GM21515 (cell line): ENCODE measurements at regions not wholly inside any gene's neighbourhood (a gene's known extent, or its start where the extent isn't known, plus 50 kb on each side); places are given as distances from the start of the nearest gene placed in this dataset.

Experiments
- ATAC-seq: cut with Tn5 transposase; IDR thresholded peaks from one replicate; pipeline ENCODE4 v1.9.1; 2021; ENCODE audit not compliant: unreplicated experiment

GRCh38 chr15:70337277-70338186 lies 239.8 kb upstream of the TLE3 start:
- no peak for ATAC-seq

GRCh38 chr15:70336425-70337009 lies 238.8 kb upstream of the TLE3 start:
- no peak for ATAC-seq

- ATAC-seq = no peak
Observed at GRCh38 chr15:70334286-70334685, 236.6 kb upstream of the TLE3 start.

- no peak for ATAC-seq
Observed at GRCh38 chr15:70329179-70329578, 231.5 kb upstream of the TLE3 start.

GRCh38 chr15:70328679-70329115 lies 231.0 kb upstream of the TLE3 start:
- ATAC-seq = no peak

- ATAC-seq = no peak
Observed at GRCh38 chr15:70327856-70328678, 230.3 kb upstream of the TLE3 start.

GRCh38 chr15:70327328-70327855 lies 229.7 kb upstream of the TLE3 start:
- ATAC-seq = no peak

GRCh38 chr15:70324001-70324974 lies 226.6 kb upstream of the TLE3 start:
- no peak for ATAC-seq

GRCh38 chr15:70323111-70323851 lies 225.6 kb upstream of the TLE3 start:
- no peak for ATAC-seq

- no peak for ATAC-seq
Observed at GRCh38 chr15:70322051-70322668, 224.4 kb upstream of the TLE3 start.

GRCh38 chr15:70321172-70321819 lies 223.6 kb upstream of the TLE3 start:
- ATAC-seq = no peak

GRCh38 chr15:70320482-70320881 lies 222.8 kb upstream of the TLE3 start:
- no peak for ATAC-seq

GRCh38 chr15:70320077-70320476 lies 222.4 kb upstream of the TLE3 start:
- ATAC-seq = no peak

- ATAC-seq = peak; percentile 89
Observed at GRCh38 chr15:70319466-70319865, 221.7 kb upstream of the TLE3 start.

GRCh38 chr15:70318594-70319465 lies 221.1 kb upstream of the TLE3 start:
- ATAC-seq = peak; percentile 24

- ATAC-seq = no peak
Observed at GRCh38 chr15:70316059-70316600, 218.4 kb upstream of the TLE3 start.

GRCh38 chr15:70315431-70315830 lies 217.7 kb upstream of the TLE3 start:
- no peak for ATAC-seq
